Mammary epithelial cell (primary cell): ENCODE measurements at regions not wholly inside any gene's neighbourhood (a gene's known extent, or its start where the extent isn't known, plus 50 kb on each side); places are given as distances from the start of the nearest gene placed in this dataset.

Experiments used
- EZH2 ChIP-seq: IDR thresholded peaks from 2 replicates; pipeline ENCODE4 v1.6.1; 2012; ENCODE audit warnings: low read length, inconsistent platforms, borderline replicate concordance
- TF ChIP-seq, protein P1 (sequence below), 2 donors: IDR thresholded peaks in 1 of 2; conservative IDR thresholded peaks in 1 of 2; 2 replicates each; pipeline ENCODE4 v1.5.1; 2011 to 2012; ENCODE audit warnings: inconsistent platforms in 2 of 2, low read length in 2 of 2, mild to moderate bottlenecking in 2 of 2, control low read depth in 1 of 2, low read depth in 1 of 2; ENCODE audit not compliant: insufficient read depth in 1 of 2; ENCODE audit errors: extremely low read depth in 1 of 2

GRCh38 chr2:20525041-20526035 is 78.5 kb downstream of the RHOB start:
- TF ChIP-seq, protein P1, sequence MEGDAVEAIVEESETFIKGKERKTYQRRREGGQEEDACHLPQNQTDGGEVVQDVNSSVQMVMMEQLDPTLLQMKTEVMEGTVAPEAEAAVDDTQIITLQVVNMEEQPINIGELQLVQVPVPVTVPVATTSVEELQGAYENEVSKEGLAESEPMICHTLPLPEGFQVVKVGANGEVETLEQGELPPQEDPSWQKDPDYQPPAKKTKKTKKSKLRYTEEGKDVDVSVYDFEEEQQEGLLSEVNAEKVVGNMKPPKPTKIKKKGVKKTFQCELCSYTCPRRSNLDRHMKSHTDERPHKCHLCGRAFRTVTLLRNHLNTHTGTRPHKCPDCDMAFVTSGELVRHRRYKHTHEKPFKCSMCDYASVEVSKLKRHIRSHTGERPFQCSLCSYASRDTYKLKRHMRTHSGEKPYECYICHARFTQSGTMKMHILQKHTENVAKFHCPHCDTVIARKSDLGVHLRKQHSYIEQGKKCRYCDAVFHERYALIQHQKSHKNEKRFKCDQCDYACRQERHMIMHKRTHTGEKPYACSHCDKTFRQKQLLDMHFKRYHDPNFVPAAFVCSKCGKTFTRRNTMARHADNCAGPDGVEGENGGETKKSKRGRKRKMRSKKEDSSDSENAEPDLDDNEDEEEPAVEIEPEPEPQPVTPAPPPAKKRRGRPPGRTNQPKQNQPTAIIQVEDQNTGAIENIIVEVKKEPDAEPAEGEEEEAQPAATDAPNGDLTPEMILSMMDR (conservative IDR thresholded peaks at IDR 0.05 in 1 of 2, IDR thresholded peaks at IDR 0.05 in 1 of 2; ENCODE audit: extremely low read depth in 1 of 2, insufficient read depth in 1 of 2, low read depth in 1 of 2, low read length in 2 of 2): no peak
- no peak for TF ChIP-seq EZH2
